MG63 (cell line): ENCODE measurements at regions not wholly inside any gene's neighbourhood (a gene's known extent, or its start where the extent isn't known, plus 50 kb on each side); places are given as distances from the start of the nearest gene placed in this dataset.
"Not testable (repeated sequence)": the region's sequence is repeated elsewhere in the genome, so short reads cannot be mapped to it uniquely, and the experiment has no call there.

ENCODE experiments used
- DNase-seq: peaks from one replicate; pipeline ENCODE4 v3.0.0-alpha.2; 2020
- H3K27me3 ChIP-seq: fragments of 250-450 bp; sonication (Bioruptor Pico); 2 replicates; pipeline ENCODE4 v1.5.1; 2020; ENCODE audit warnings: mild to moderate bottlenecking, moderate library complexity
- H3K36me3 ChIP-seq: fragments of 250-450 bp; sonication (Bioruptor Pico); 2 replicates; pipeline ENCODE4 v1.5.1; 2020; ENCODE audit warnings: mild to moderate bottlenecking, moderate library complexity
- H3K4me3 ChIP-seq: fragments of 250-450 bp; sonication (Bioruptor Pico); 2 replicates; pipeline ENCODE4 v1.5.1; 2020; ENCODE audit warnings: mild to moderate bottlenecking, moderate library complexity
- H3K9me3 ChIP-seq: fragments of 250-450 bp; sonication (Bioruptor Pico); 2 replicates; pipeline ENCODE4 v1.5.1; 2020; ENCODE audit warnings: mild to moderate bottlenecking, moderate library complexity

GRCh38 chr2:5589183-5589582 is 103.0 kb upstream of the SOX11 start:
- Histone ChIP-seq H3K9me3 (no peaks in the 10 kb centered on the region), H3K36me3 (no peaks in the 10 kb centered on the region), H3K27me3 (no peaks in the 10 kb centered on the region), H3K4me3 (no peak overlapping the region)
- DNase-seq = no peak

- Histone ChIP-seq H3K9me3 (no peaks in the 10 kb centered on the region), H3K36me3 (no peaks in the 10 kb centered on the region), H3K27me3 (no peaks in the 10 kb centered on the region), H3K4me3 (no peak overlapping the region)
- DNase-seq = no peak
These were observed 101.3 kb upstream of the SOX11 start for GRCh38 chr2:5590886-5591285.

- H3K4me3 ChIP-seq = no peak overlapping the region
- H3K9me3 ChIP-seq = no peaks in the 10 kb centered on the region
- no peaks in the 10 kb centered on the region for H3K27me3 ChIP-seq
- no peaks in the 10 kb centered on the region for H3K36me3 ChIP-seq
- no peak for DNase-seq
These were observed 99.3 kb upstream of the SOX11 start for GRCh38 chr2:5592916-5593315.

DNA sequence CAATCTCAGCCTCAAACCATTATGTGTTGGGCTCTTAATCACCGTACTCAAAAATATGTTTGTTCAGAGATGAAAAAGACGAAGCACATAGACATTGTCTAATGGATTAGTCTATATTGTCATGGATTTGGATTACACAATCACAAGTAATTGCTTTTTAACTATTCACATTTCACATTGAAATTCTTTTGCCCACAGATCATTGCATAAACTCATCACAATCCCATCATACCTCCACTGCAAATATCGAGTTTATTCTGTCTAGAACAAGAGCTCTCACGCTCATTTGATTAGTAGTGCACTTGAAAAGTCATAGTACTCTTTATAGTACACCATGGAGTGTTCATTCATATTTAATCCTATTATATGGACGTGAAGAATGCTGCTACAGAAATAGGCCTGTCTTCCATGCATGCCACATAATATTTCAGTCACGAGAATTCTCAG is 97.9 kb upstream of the SOX11 start:
- Histone ChIP-seq H3K27me3 (no peaks in the 10 kb centered on the region), H3K36me3 (no peaks in the 10 kb centered on the region), H3K9me3 (no peaks in the 10 kb centered on the region), H3K4me3 (no peak overlapping the region)
- DNase-seq = no peak

DNA sequence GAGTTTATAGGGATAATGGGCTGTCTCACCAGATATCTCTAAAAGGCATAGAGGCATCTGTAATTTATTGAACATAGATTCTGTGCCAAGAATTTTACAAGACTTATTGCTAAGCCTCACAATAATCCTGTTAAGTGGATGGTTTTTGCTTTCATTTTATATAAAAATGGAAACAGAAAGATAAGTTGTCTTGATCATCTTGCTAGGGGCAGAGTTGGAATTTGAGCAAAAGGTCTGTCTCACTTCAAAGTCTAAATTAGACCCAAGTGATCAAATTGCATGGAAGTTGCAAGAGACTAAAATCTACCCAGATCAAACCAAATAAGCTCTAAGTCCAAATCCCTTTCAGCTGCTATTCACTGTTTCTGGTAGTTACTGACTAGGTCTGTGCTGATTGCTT is 95.3 kb upstream of the SOX11 start:
- Histone ChIP-seq H3K27me3 (no peaks in the 10 kb centered on the region), H3K9me3 (no peaks in the 10 kb centered on the region), H3K36me3 (no peaks in the 10 kb centered on the region), H3K4me3 (no peak overlapping the region)
- no peak for DNase-seq

DNA sequence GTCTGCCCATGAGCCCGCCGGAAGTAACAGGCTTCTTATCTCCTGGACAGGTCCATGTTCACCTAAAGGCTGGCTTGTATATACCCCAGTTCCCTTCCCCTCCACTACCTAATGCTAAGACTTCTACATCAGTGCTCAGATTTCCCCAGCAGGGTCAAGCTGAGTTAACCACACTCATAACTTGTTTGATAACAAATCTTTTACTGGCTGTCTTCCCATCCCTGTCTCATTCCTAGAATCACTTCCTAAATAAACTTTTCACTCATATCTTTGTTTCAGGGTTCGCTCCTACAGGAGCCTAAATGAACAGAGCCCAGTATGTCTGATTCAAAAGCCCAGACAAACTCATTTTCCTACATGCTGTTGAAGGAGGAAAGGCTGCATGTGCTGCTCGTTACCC is 94.0 kb upstream of the SOX11 start:
- Histone ChIP-seq H3K9me3 (no peaks in the 10 kb centered on the region), H3K4me3 (no peak overlapping the region), H3K27me3 (no peaks in the 10 kb centered on the region), H3K36me3 (no peaks in the 10 kb centered on the region)
- DNase-seq = no peak

- Histone ChIP-seq H3K36me3 (no peaks in the 10 kb centered on the region), H3K4me3 (no peak overlapping the region)
- DNase-seq = no peak
These were observed 83.0 kb upstream of the SOX11 start for GRCh38 chr2:5609201-5609600.

GRCh38 chr2:5612666-5613065 is 79.5 kb upstream of the SOX11 start:
- Histone ChIP-seq H3K27me3 (peaks cover 3% of the 10 kb centered on the region; the same call in 1 of the 2 replicates), H3K9me3 (no peaks in the 10 kb centered on the region), H3K36me3 (no peaks in the 10 kb centered on the region), H3K4me3 (no peak overlapping the region)
- no peak for DNase-seq

More at GRCh38 chr2:5609201-5609600, 83.0 kb upstream of the SOX11 start:
- no peaks in the 10 kb centered on the region for H3K27me3 ChIP-seq
- no peaks in the 10 kb centered on the region for H3K9me3 ChIP-seq

DNA sequence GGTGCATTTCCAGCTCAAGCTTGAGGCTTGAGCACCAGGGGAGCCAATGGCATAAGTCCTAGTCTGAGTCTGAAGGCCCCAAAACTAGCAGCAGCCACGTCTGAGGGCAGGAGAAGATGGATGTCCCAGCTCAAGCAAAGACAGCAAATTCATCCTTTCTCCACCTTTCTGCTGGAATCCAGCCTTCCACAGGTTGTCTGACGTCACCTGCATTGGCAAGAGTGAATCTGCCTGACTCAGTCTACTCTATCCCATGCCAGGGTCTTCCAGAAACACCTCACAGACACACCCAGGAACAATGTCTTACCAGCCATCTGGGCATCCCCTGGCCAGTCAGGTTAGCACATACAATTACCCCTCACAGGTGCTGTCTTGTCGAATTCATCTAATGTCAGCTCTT is 76.2 kb upstream of the SOX11 start:
- Histone ChIP-seq H3K9me3 (no peaks in the 10 kb centered on the region), H3K4me3 (no peak overlapping the region), H3K27me3 (peaks cover 3% of the 10 kb centered on the region; the same call in 1 of the 2 replicates), H3K36me3 (no peaks in the 10 kb centered on the region)
- DNase-seq = no peak

GRCh38 chr2:5617358-5617757 is 74.8 kb upstream of the SOX11 start:
- Histone ChIP-seq H3K27me3 (peaks cover 3% of the 10 kb centered on the region; the same call in 1 of the 2 replicates), H3K9me3 (no peaks in the 10 kb centered on the region), H3K4me3 (no peak overlapping the region), H3K36me3 (no peaks in the 10 kb centered on the region)
- no peak for DNase-seq

- no peak overlapping the region for H3K4me3 ChIP-seq
- no peak for DNase-seq
- H3K9me3 ChIP-seq = no peaks in the 10 kb centered on the region
- peaks cover 3% of the 10 kb centered on the region; the same call in 1 of the 2 replicates for H3K27me3 ChIP-seq
- no peaks in the 10 kb centered on the region for H3K36me3 ChIP-seq
These were observed 74.4 kb upstream of the SOX11 start for GRCh38 chr2:5617796-5618195.

DNA sequence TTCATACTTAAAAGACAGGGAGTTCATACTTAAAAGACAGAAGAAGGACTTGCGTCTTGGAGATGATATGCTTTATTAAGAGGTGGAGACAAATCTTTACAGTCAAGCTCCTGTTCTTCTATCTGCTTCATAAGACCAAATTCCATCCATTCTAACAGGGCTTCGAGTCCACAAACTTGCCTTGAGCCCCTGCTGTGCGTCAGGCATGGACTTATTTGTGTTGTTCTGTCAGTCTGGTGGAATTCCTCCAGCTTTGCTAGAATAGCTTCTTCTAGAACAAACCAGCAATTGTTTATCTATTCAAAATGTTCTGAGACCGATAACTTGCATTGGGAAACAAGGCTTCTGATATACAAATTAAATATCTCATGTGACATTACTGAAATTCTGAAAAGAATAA is 73.9 kb upstream of the SOX11 start:
- no peaks in the 10 kb centered on the region for H3K9me3 ChIP-seq
- peaks cover 3% of the 10 kb centered on the region; the same call in 1 of the 2 replicates for H3K27me3 ChIP-seq
- H3K36me3 ChIP-seq = no peaks in the 10 kb centered on the region
- DNase-seq = no peak
- H3K4me3 ChIP-seq = no peak overlapping the region

DNA sequence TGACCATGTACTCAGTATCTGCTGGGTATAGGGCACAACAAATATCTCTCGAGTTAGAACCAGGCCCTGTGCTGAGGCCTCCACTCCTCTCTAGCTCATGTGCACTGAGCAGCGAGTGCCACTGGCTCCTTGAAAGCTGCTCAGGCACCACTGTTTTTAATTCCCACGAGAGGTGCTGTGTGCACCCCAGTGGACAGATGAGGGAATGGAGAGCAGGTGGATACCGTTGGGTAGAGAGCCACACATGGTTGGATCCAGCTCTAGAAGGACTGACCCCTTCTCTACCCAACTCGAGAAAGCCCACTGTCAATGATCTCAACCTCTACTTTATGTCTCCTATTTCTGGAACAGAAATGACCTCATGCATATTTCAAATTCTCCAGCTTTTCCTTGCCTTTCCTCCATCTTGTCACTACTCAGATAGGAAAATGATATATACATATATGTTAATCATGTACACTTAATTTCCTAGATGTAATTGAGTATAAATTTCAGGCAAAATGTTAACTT is 66.6 kb upstream of the SOX11 start:
- H3K9me3 ChIP-seq, H3K36me3 ChIP-seq, H3K4me3 ChIP-seq, H3K27me3 ChIP-seq: not testable (repeated sequence)
- peak; percentile 1 for DNase-seq

- DNase-seq = not testable (repeated sequence)
These were observed 63.7 kb upstream of the SOX11 start for GRCh38 chr2:5628484-5628883.

DNA sequence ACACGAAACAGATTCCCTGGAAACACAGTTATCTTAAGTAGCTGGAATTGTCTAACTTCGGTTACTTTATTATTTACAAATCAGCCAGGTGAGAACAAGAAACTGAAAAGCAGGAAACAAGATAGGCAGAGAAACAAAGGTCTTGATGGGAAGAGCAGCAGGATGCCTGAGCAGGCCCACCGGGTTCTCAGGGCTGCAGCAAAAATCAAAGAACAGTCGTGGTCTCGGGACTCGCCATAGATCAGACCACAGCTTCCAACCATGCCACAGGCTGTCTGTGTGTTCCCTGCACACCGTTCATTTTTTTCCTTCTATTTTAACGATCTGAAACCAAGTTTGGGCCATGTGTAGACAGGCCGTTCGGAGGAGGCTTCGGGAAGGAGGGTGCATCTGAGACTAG is 62.7 kb upstream of the SOX11 start:
- H3K4me3 ChIP-seq = not testable (repeated sequence)

More at GRCh38 chr2:5628484-5628883, 63.7 kb upstream of the SOX11 start:
- H3K36me3 ChIP-seq, H3K27me3 ChIP-seq, H3K9me3 ChIP-seq, H3K4me3 ChIP-seq: not testable (repeated sequence)

DNA sequence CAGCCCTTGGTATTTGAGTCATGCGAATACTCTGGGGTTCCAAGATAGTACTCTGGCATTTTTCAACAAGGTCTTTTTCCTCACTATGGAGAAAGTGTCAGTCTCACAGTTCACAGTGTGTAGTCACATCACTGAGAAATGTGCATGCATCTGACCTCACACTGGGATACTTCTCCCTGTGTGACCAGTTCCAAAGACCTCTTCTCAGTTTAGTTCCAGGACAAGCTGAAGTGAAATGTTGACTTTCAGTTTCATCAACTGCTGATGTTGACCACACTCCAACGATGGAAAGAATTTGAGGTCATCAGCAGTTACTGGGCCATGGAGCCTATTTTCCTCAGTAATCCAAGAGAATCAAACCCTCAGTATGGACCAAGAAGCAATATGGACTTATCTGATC is 55.1 kb upstream of the SOX11 start:
- H3K36me3 ChIP-seq, H3K4me3 ChIP-seq, H3K9me3 ChIP-seq, H3K27me3 ChIP-seq, DNase-seq: not testable (repeated sequence)

More for the DNA sequence above, 62.7 kb upstream of the SOX11 start:
- not testable (repeated sequence) for H3K36me3 ChIP-seq, DNase-seq, H3K27me3 ChIP-seq, H3K9me3 ChIP-seq
